Ovary (tissue), 7 donors: ENCODE measurements at regions not wholly inside any gene's neighbourhood (a gene's known extent, or its start where the extent isn't known, plus 50 kb on each side); places are given as distances from the start of the nearest gene placed in this dataset.

ENCODE experiments used
- DNase-seq, 5 donors: peaks; one replicate each; pipeline ENCODE4 v3.0.0-alpha.2; 2019 to 2020
- H3K27ac ChIP-seq, 2 donors: fragments of 200-600 bp; one replicate each; pipeline versions ENCODE4 v1.5.1 to v1.8.0; 2019 to 2022
- H3K27me3 ChIP-seq: fragments of 200-600 bp; one replicate; pipeline ENCODE4 v1.8.0; 2022
- H3K36me3 ChIP-seq: fragments of 200-600 bp; sonication (generic); one replicate; pipeline ENCODE4 v1.5.1; 2019
- H3K4me1 ChIP-seq: one replicate; pipeline ENCODE4 v1.8.1; 2013; ENCODE audit warnings: mild to moderate bottlenecking, moderate library complexity; ENCODE audit not compliant: insufficient read depth
- H3K4me3 ChIP-seq: fragments of 200-600 bp; sonication (generic); one replicate; pipeline ENCODE4 v1.5.1; 2017
- H3K9me3 ChIP-seq, 2 donors: fragments of 200-600 bp in 1 of 2; sonication (generic) in 1 of 2; one replicate each; pipeline versions ENCODE4 v1.5.1 to v1.8.1; 2013 to 2019; ENCODE audit warnings: mild to moderate bottlenecking in 1 of 2, moderate library complexity in 1 of 2
- EP300 ChIP-seq: sonication (generic); formaldehyde crosslinking; IDR thresholded peaks from one replicate; pipeline ENCODE4 v1.6.1; 2017; ENCODE audit warnings: antibody characterized with exemption
- POLR2A ChIP-seq: fragments of 450-650 bp; IDR thresholded peaks from one replicate; pipeline ENCODE4 v1.6.1; 2017; ENCODE audit warnings: antibody characterized with exemption, mild to moderate bottlenecking, moderate library complexity
- WGBS, 3 donors: extraction: QIAGEN DNeasy Blood & Tissue Kit in 1 of 3; methylation state at CpG; one replicate each; pipeline versions ENCODE4 v1.1.5 to v1.1.7; 2013 to 2017; 5-methylcytosine and 5-hydroxymethylcytosine counted together
- intact Hi-C, 4 donors: fragments of 100-400 bp; cut with DNase I; formaldehyde crosslinking; loops; one replicate each; pipeline versions ENCODE4 v1.11.0 to v1.15.1; 2022 to 2023
- TF ChIP-seq, protein P1 (sequence below), 3 donors: fragments of 450-650 bp in 2 of 3; fragments of 200-600 bp in 1 of 3; IDR thresholded peaks; one replicate each; pipeline versions ENCODE4 v1.5.1 to v1.8.0; 2016 to 2022; ENCODE audit warnings: antibody characterized with exemption in 3 of 3, mild to moderate bottlenecking in 1 of 3
- donor health status: DM: no; HTN: no; CAD: no; lungs with moderate emphysema.
- donor health status: DM: no; HTN: no; CAD: no.
- donor health status: Bipolar disorder and iron deficiency.
- donor health status: DM: no; HTN: no; CAD: no.
- donor health status: DM: yes; HTN: yes; CAD: no.

DNA sequence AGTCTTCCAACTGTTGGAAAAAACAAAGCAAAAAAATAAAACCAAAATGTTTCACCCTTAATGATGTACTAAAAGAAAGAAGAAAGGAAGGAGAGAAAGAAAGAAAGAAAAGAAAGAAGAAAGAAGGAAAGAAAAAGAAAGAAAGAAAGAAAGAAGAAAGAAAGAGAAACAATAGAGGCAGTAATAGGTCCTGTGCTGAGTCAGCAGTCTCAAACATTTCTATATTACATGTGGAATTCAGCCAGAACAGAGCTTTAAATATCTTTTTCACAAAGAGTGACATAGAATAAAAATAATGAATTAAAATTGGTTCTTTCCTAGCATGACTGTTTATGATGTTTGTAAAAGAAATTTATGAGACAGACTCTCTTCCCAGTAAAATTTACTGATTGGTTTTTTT lies 1135.3 kb upstream of the CDH8 start:
- Histone ChIP-seq H3K36me3 (no peaks in the 10 kb centered on the region), H3K27ac (no peak overlapping the region), H3K4me3 (no peak overlapping the region), H3K27me3 (no peaks in the 10 kb centered on the region), H3K9me3 (no peaks in the 10 kb centered on the region), H3K4me1 (no peaks in the 10 kb centered on the region)
- DNase-seq = no peak
- intact Hi-C loops = no loop called here
- TF ChIP-seq POLR2A = no peak
- no peak for TF ChIP-seq EP300

DNA sequence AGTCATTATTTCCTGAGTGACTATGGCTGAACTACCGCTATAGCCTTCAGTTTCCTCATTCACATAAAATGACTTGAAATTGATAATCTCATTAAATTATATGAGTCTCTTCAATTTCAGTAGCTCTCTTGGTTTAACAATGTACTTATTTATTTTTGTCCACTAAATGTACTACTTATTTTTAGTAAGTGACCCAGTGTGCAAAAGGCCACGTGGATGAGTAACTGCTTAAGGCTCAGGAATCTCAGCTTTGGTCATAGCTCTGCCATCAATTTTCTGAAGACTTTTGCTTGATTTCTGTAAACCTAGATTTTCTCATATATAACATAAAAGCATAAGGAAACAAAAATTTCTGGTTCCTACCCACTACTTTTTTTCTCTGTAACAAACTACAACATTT lies 1132.9 kb upstream of the CDH8 start:
- no peaks in the 10 kb centered on the region for H3K4me1 ChIP-seq
- intact Hi-C loops = no loop called here
- H3K9me3 ChIP-seq = no peaks in the 10 kb centered on the region
- no peak for DNase-seq
- no peaks in the 10 kb centered on the region for H3K36me3 ChIP-seq
- H3K4me3 ChIP-seq = no peak overlapping the region
- no peaks in the 10 kb centered on the region for H3K27me3 ChIP-seq
- H3K27ac ChIP-seq = no peak overlapping the region
- TF ChIP-seq POLR2A (no peak), EP300 (no peak)
- TF ChIP-seq, protein P1, sequence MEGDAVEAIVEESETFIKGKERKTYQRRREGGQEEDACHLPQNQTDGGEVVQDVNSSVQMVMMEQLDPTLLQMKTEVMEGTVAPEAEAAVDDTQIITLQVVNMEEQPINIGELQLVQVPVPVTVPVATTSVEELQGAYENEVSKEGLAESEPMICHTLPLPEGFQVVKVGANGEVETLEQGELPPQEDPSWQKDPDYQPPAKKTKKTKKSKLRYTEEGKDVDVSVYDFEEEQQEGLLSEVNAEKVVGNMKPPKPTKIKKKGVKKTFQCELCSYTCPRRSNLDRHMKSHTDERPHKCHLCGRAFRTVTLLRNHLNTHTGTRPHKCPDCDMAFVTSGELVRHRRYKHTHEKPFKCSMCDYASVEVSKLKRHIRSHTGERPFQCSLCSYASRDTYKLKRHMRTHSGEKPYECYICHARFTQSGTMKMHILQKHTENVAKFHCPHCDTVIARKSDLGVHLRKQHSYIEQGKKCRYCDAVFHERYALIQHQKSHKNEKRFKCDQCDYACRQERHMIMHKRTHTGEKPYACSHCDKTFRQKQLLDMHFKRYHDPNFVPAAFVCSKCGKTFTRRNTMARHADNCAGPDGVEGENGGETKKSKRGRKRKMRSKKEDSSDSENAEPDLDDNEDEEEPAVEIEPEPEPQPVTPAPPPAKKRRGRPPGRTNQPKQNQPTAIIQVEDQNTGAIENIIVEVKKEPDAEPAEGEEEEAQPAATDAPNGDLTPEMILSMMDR (IDR thresholded peaks at IDR 0.05) = no peak
- WGBS, 3 donors = 78 to 82% (median 81%) methylated on average over 2 of the region's 2 CpGs

- WGBS, 3 donors = 88 to 91% (median 90%) methylated on average over 5 of the region's 5 CpGs
- no peak for DNase-seq
- Histone ChIP-seq H3K36me3 (no peaks in the 10 kb centered on the region), H3K4me3 (no peak overlapping the region), H3K9me3 (no peaks in the 10 kb centered on the region), H3K27ac (no peak overlapping the region), H3K27me3 (no peaks in the 10 kb centered on the region), H3K4me1 (no peaks in the 10 kb centered on the region)
- TF ChIP-seq, protein P1 (IDR thresholded peaks at IDR 0.05) = no peak
- TF ChIP-seq EP300 (no peak), POLR2A (no peak)
- intact Hi-C loops = no loop called here
Observed at GRCh38 chr16:63157818-63158217, 1121.6 kb upstream of the CDH8 start.

DNA sequence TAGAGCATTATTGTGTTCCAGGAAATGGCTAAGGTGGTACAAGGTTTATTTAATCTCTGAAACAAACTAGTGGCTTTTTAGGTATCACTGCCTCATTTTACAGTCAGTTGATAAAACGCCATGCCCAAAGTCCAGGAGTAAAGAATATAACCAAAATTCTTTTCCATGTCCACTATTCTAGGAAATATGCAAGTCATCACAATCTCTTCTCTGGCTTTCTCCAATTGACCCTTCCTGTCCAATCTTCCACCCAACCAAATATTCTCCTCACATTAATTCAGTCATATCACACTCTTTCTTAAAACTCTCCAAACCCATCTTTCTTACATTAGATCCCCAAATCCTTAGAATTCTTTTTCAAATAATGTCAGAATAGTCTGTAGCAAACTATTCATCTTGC lies 1110.0 kb upstream of the CDH8 start:
- no peak for DNase-seq
- H3K27me3 ChIP-seq = no peaks in the 10 kb centered on the region
- H3K9me3 ChIP-seq = no peaks in the 10 kb centered on the region
- intact Hi-C loops = no loop called here
- no peaks in the 10 kb centered on the region for H3K4me1 ChIP-seq
- no peak for TF ChIP-seq EP300
- no peak for TF ChIP-seq POLR2A
- TF ChIP-seq, protein P1 (IDR thresholded peaks at IDR 0.05) = no peak
- WGBS, 3 donors = 67 to 81% (median 78%) methylated on average over 1 of the region's 1 CpG
- H3K27ac ChIP-seq = no peak overlapping the region
- no peak overlapping the region for H3K4me3 ChIP-seq
- no peaks in the 10 kb centered on the region for H3K36me3 ChIP-seq

DNA sequence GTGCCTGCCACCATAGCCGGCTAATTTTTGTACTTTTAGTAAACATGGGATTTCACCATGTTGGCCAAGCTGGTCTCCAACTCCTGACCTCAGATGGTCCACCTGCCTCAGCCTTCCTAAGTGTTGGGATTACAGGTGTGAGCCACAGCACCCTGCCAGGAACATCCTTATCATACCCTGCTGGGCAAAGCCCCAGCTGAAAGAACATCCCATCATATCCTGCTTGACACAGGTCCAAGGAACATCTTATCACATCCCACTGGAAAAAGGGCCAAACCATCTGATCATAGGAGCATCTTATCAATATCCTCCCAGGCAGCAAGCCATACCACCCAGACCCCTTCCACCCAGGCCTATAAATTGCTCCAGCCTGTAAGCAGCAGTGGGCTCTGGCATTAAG lies 1109.2 kb upstream of the CDH8 start:
- whole genome bisulfite sequencing, 3 donors = 89 to 100% (median 92%) methylated on average over 1 of the region's 1 CpG
- H3K4me3 ChIP-seq = no peak overlapping the region
- H3K9me3 ChIP-seq = no peaks in the 10 kb centered on the region
- no peak overlapping the region for H3K27ac ChIP-seq
- intact Hi-C loops = no loop called here
- no peaks in the 10 kb centered on the region for H3K4me1 ChIP-seq
- no peak for TF ChIP-seq POLR2A
- TF ChIP-seq, protein P1 (IDR thresholded peaks at IDR 0.05) = no peak
- TF ChIP-seq EP300 = no peak
- H3K27me3 ChIP-seq = no peaks in the 10 kb centered on the region
- H3K36me3 ChIP-seq = no peaks in the 10 kb centered on the region
- DNase-seq = no peak
